ENCODE measurements at regions not wholly inside any gene's neighbourhood (a gene's known extent, or its start where the extent isn't known, plus 50 kb on each side); places are given as distances from the start of the nearest gene placed in this dataset.

DNA sequence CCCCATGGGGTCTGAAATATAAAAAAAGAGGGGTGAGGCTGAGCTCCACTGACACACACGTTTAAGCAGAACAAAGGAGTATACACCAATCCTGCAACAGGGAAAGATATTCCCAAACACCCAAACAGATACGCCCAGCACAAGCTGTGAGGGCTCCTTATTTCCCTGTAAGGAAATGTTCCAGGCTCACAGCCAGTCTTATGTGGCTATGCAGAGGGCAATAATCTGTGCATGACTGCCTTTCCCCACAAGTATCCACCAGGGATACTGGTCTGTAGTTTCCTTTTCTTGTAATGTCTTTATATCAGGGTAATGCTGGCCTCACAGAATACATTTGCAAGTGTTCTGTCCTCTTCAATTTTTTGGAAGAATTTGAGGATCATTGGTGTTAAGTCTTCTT lies 141.7 kb upstream of the DAAM1 start:
- TF ChIP-seq, protein P1, sequence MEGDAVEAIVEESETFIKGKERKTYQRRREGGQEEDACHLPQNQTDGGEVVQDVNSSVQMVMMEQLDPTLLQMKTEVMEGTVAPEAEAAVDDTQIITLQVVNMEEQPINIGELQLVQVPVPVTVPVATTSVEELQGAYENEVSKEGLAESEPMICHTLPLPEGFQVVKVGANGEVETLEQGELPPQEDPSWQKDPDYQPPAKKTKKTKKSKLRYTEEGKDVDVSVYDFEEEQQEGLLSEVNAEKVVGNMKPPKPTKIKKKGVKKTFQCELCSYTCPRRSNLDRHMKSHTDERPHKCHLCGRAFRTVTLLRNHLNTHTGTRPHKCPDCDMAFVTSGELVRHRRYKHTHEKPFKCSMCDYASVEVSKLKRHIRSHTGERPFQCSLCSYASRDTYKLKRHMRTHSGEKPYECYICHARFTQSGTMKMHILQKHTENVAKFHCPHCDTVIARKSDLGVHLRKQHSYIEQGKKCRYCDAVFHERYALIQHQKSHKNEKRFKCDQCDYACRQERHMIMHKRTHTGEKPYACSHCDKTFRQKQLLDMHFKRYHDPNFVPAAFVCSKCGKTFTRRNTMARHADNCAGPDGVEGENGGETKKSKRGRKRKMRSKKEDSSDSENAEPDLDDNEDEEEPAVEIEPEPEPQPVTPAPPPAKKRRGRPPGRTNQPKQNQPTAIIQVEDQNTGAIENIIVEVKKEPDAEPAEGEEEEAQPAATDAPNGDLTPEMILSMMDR (conservative IDR thresholded peaks at IDR 0.05; ENCODE audit: low read length): no peak
- no peak for TF ChIP-seq EZH2phosphoT487 (IDR thresholded peaks at IDR 0.05; ENCODE audit: borderline replicate concordance, low read depth, low read length)

All from OCI-LY7 (cell line).